Kidney glomerular epithelial cell (primary cell): ENCODE measurements at regions not wholly inside any gene's neighbourhood (a gene's known extent, or its start where the extent isn't known, plus 50 kb on each side); places are given as distances from the start of the nearest gene placed in this dataset.
"Not testable (repeated sequence)": the region's sequence is repeated elsewhere in the genome, so short reads cannot be mapped to it uniquely, and the experiment has no call there.

Experiments
- DNase-seq: peaks from one replicate; lab custom pipeline; 2025; lab: John Stamatoyannopoulos, UW

GRCh38 chr10:113470372-113471240 lies 82.2 kb upstream of the HABP2 start:
- DNase-seq, result no peak

GRCh38 chr10:113471241-113471996 lies 81.4 kb upstream of the HABP2 start:
- DNase-seq, result no peak

- DNase-seq, result no peak
These were observed 79.8 kb upstream of the HABP2 start for GRCh38 chr10:113473011-113473410.

- DNase-seq, result no peak
These were observed 79.0 kb upstream of the HABP2 start for GRCh38 chr10:113473851-113474250.

GRCh38 chr10:113474752-113475151 lies 78.1 kb upstream of the HABP2 start:
- no peak for DNase-seq

GRCh38 chr10:113475381-113475807 lies 77.5 kb upstream of the HABP2 start:
- peak; percentile 52 for DNase-seq

GRCh38 chr10:113476191-113476590 lies 76.7 kb upstream of the HABP2 start:
- DNase-seq, result peak; percentile 10

GRCh38 chr10:113476673-113477072 lies 76.2 kb upstream of the HABP2 start:
- DNase-seq, result no peak

- DNase-seq, result no peak
These were observed 75.4 kb upstream of the HABP2 start for GRCh38 chr10:113477451-113477850.

- DNase-seq, result no peak
These were observed 73.3 kb upstream of the HABP2 start for GRCh38 chr10:113479346-113480080.

GRCh38 chr10:113480081-113480360 lies 72.8 kb upstream of the HABP2 start:
- no peak for DNase-seq

GRCh38 chr10:113480851-113481502 lies 71.9 kb upstream of the HABP2 start:
- DNase-seq, result no peak

GRCh38 chr10:113484487-113484886 lies 68.4 kb upstream of the HABP2 start:
- no peak for DNase-seq

- DNase-seq, result peak; percentile 9
These were observed 67.1 kb upstream of the HABP2 start for GRCh38 chr10:113485736-113486135.

- DNase-seq, result no peak
These were observed 66.3 kb upstream of the HABP2 start for GRCh38 chr10:113486531-113486930.

GRCh38 chr10:113487154-113487553 lies 65.7 kb upstream of the HABP2 start:
- no peak for DNase-seq

- no peak for DNase-seq
These were observed 64.7 kb upstream of the HABP2 start for GRCh38 chr10:113488186-113488585.

GRCh38 chr10:113489522-113489921 lies 63.3 kb upstream of the HABP2 start:
- not testable (repeated sequence) for DNase-seq

- DNase-seq, result no peak
These were observed 60.8 kb upstream of the HABP2 start for GRCh38 chr10:113491967-113492565.

- DNase-seq, result no peak
These were observed 59.7 kb upstream of the HABP2 start for GRCh38 chr10:113493195-113493594.

- no peak for DNase-seq
These were observed 59.0 kb upstream of the HABP2 start for GRCh38 chr10:113493882-113494301.

- DNase-seq, result no peak
These were observed 58.1 kb upstream of the HABP2 start for GRCh38 chr10:113494761-113495160.
